ENCODE measurements at regions not wholly inside any gene's neighbourhood (a gene's known extent, or its start where the extent isn't known, plus 50 kb on each side); places are given as distances from the start of the nearest gene placed in this dataset.
"Not testable (repeated sequence)": the region's sequence is repeated elsewhere in the genome, so short reads cannot be mapped to it uniquely, and the experiment has no call there.

- no peak for TF ChIP-seq EZH2 (IDR thresholded peaks at IDR 0.05; ENCODE audit: borderline replicate concordance, low read depth, low read length, severe bottlenecking)
- no peak for TF ChIP-seq CTCF (IDR thresholded peaks at IDR 0.05; ENCODE audit: borderline replicate concordance, extremely low read depth, low read length, poor library complexity, severe bottlenecking)
- Histone ChIP-seq H3K27ac (ENCODE audit: low read length) (no peak overlapping the region), H3K27me3 (ENCODE audit: insufficient read depth, low read length, poor library complexity) (no peaks in the 10 kb centered on the region), H3K9ac (ENCODE audit: low read depth, low read length) (no peak overlapping the region), H3K4me1 (ENCODE audit: insufficient read depth, low read length) (no peaks in the 10 kb centered on the region), H3K36me3 (ENCODE audit: insufficient read depth, low read length) (no peaks in the 10 kb centered on the region), H3K79me2 (ENCODE audit: insufficient read depth, low read length) (no peaks in the 10 kb centered on the region), H2AFZ (ENCODE audit: low read depth, low read length) (no peak overlapping the region), H3K4me2 (ENCODE audit: insufficient read depth, low read length) (no peak overlapping the region), H3K4me3 (ENCODE audit: low read depth in 1 of 2, low read length in 2 of 2) (no peak overlapping the region), H4K20me1 (ENCODE audit: insufficient read depth, low read length) (no peaks in the 10 kb centered on the region), H3K9me3 (ENCODE audit: insufficient read depth, low read length, severe bottlenecking) (no peaks in the 10 kb centered on the region)
- DNase-seq (no peak), ATAC-seq (ENCODE audit: insufficient read depth, low read depth) (no peak)
Observed at GRCh38 chr7:120059641-120060040, 213.3 kb upstream of the KCND2 start.

- H2AFZ ChIP-seq (ENCODE audit: low read depth, low read length), result no peak overlapping the region
Observed at GRCh38 chr7:120060281-120060680, 212.7 kb upstream of the KCND2 start.

GRCh38 chr7:120060875-120061274, 212.1 kb upstream of the KCND2 start:
- Histone ChIP-seq H3K9me3 (ENCODE audit: insufficient read depth, low read length, severe bottlenecking) (no peaks in the 10 kb centered on the region), H3K4me1 (ENCODE audit: insufficient read depth, low read length) (no peaks in the 10 kb centered on the region), H4K20me1 (ENCODE audit: insufficient read depth, low read length) (no peaks in the 10 kb centered on the region), H3K27me3 (ENCODE audit: insufficient read depth, low read length, poor library complexity) (no peaks in the 10 kb centered on the region), H3K4me2 (ENCODE audit: insufficient read depth, low read length) (no peak overlapping the region), H3K4me3 (ENCODE audit: low read depth in 1 of 2, low read length in 2 of 2) (no peak overlapping the region), H3K27ac (ENCODE audit: low read length) (no peak overlapping the region), H3K9ac (ENCODE audit: low read depth, low read length) (no peak overlapping the region), H3K79me2 (ENCODE audit: insufficient read depth, low read length) (no peaks in the 10 kb centered on the region), H2AFZ (ENCODE audit: low read depth, low read length) (no peak overlapping the region), H3K36me3 (ENCODE audit: insufficient read depth, low read length) (no peaks in the 10 kb centered on the region)
- TF ChIP-seq EZH2 (IDR thresholded peaks at IDR 0.05; ENCODE audit: borderline replicate concordance, low read depth, low read length, severe bottlenecking), result no peak
- TF ChIP-seq CTCF (IDR thresholded peaks at IDR 0.05; ENCODE audit: borderline replicate concordance, extremely low read depth, low read length, poor library complexity, severe bottlenecking), result no peak
- no peak for ATAC-seq (ENCODE audit: insufficient read depth, low read depth)
- DNase-seq, result no peak

More at GRCh38 chr7:120060281-120060680, 212.7 kb upstream of the KCND2 start:
- no peak overlapping the region for H3K4me3 ChIP-seq (ENCODE audit: low read depth in 1 of 2, low read length in 2 of 2)
- no peaks in the 10 kb centered on the region for H4K20me1 ChIP-seq (ENCODE audit: insufficient read depth, low read length)
- H3K9ac ChIP-seq (ENCODE audit: low read depth, low read length), result no peak overlapping the region
- DNase-seq (no peak), ATAC-seq (ENCODE audit: insufficient read depth, low read depth) (no peak)
- TF ChIP-seq EZH2 (IDR thresholded peaks at IDR 0.05; ENCODE audit: borderline replicate concordance, low read depth, low read length, severe bottlenecking) (no peak), CTCF (IDR thresholded peaks at IDR 0.05; ENCODE audit: borderline replicate concordance, extremely low read depth, low read length, poor library complexity, severe bottlenecking) (no peak)
- H3K79me2 ChIP-seq (ENCODE audit: insufficient read depth, low read length), result no peaks in the 10 kb centered on the region
- H3K36me3 ChIP-seq (ENCODE audit: insufficient read depth, low read length), result no peaks in the 10 kb centered on the region
- no peaks in the 10 kb centered on the region for H3K9me3 ChIP-seq (ENCODE audit: insufficient read depth, low read length, severe bottlenecking)
- no peak overlapping the region for H3K4me2 ChIP-seq (ENCODE audit: insufficient read depth, low read length)
- H3K27ac ChIP-seq (ENCODE audit: low read length), result no peak overlapping the region
- no peaks in the 10 kb centered on the region for H3K4me1 ChIP-seq (ENCODE audit: insufficient read depth, low read length)
- no peaks in the 10 kb centered on the region for H3K27me3 ChIP-seq (ENCODE audit: insufficient read depth, low read length, poor library complexity)

- H3K9ac ChIP-seq (ENCODE audit: low read depth, low read length), result no peak overlapping the region
- H2AFZ ChIP-seq (ENCODE audit: low read depth, low read length), result no peak overlapping the region
- DNase-seq (no peak), ATAC-seq (ENCODE audit: insufficient read depth, low read depth) (no peak)
- H3K36me3 ChIP-seq (ENCODE audit: insufficient read depth, low read length), result no peaks in the 10 kb centered on the region
- H3K79me2 ChIP-seq (ENCODE audit: insufficient read depth, low read length), result no peaks in the 10 kb centered on the region
- TF ChIP-seq EZH2 (IDR thresholded peaks at IDR 0.05; ENCODE audit: borderline replicate concordance, low read depth, low read length, severe bottlenecking) (no peak), CTCF (IDR thresholded peaks at IDR 0.05; ENCODE audit: borderline replicate concordance, extremely low read depth, low read length, poor library complexity, severe bottlenecking) (no peak)
- H3K27ac ChIP-seq (ENCODE audit: low read length), result no peak overlapping the region
- no peak overlapping the region for H3K4me2 ChIP-seq (ENCODE audit: insufficient read depth, low read length)
- H3K27me3 ChIP-seq (ENCODE audit: insufficient read depth, low read length, poor library complexity), result no peaks in the 10 kb centered on the region
- H3K4me3 ChIP-seq (ENCODE audit: low read depth in 1 of 2, low read length in 2 of 2), result no peak overlapping the region
- no peaks in the 10 kb centered on the region for H4K20me1 ChIP-seq (ENCODE audit: insufficient read depth, low read length)
- H3K4me1 ChIP-seq (ENCODE audit: insufficient read depth, low read length), result no peaks in the 10 kb centered on the region
- no peaks in the 10 kb centered on the region for H3K9me3 ChIP-seq (ENCODE audit: insufficient read depth, low read length, severe bottlenecking)
Observed at GRCh38 chr7:120064565-120064964, 208.4 kb upstream of the KCND2 start.

- not testable (repeated sequence) for H3K79me2 ChIP-seq (ENCODE audit: insufficient read depth, low read length); H3K36me3 ChIP-seq (ENCODE audit: insufficient read depth, low read length); DNase-seq; H3K4me1 ChIP-seq (ENCODE audit: insufficient read depth, low read length); H3K27me3 ChIP-seq (ENCODE audit: insufficient read depth, low read length, poor library complexity); H3K4me2 ChIP-seq (ENCODE audit: insufficient read depth, low read length); H3K27ac ChIP-seq (ENCODE audit: low read length); H3K9ac ChIP-seq (ENCODE audit: low read depth, low read length); H4K20me1 ChIP-seq (ENCODE audit: insufficient read depth, low read length); ATAC-seq (ENCODE audit: insufficient read depth, low read depth); H3K9me3 ChIP-seq (ENCODE audit: insufficient read depth, low read length, severe bottlenecking); H3K4me3 ChIP-seq (ENCODE audit: low read depth in 1 of 2, low read length in 2 of 2); H2AFZ ChIP-seq (ENCODE audit: low read depth, low read length)
Observed at GRCh38 chr7:120066898-120067297, 206.1 kb upstream of the KCND2 start.

Measured in DND-41 (cell line).